Sigmoid colon (tissue), 6 donors: ENCODE measurements at regions not wholly inside any gene's neighbourhood (a gene's known extent, or its start where the extent isn't known, plus 50 kb on each side); places are given as distances from the start of the nearest gene placed in this dataset.
A peak's percentile ranks its signal among the peaks of the same experiment; 100 is the strongest.

Source experiments
- DNase-seq: peaks from one replicate; pipeline ENCODE4 v3.0.0-alpha.2; 2019
- H3K27ac ChIP-seq, 4 donors: fragments of 200-600 bp; sonication (generic); one replicate each; pipeline ENCODE4 v1.5.1; 2016 to 2019; ENCODE audit warnings: mild to moderate bottlenecking in 1 of 4
- H3K27me3 ChIP-seq, 3 donors: fragments of 200-600 bp; sonication (generic); one replicate each; pipeline ENCODE4 v1.5.1; 2019; ENCODE audit warnings: mild to moderate bottlenecking in 1 of 3
- H3K36me3 ChIP-seq, 4 donors: fragments of 200-600 bp; sonication (generic); one replicate each; pipeline ENCODE4 v1.5.1; 2016 to 2019
- H3K4me1 ChIP-seq, 4 donors: fragments of 200-600 bp; sonication (generic); one replicate each; pipeline ENCODE4 v1.5.1; 2017 to 2019
- H3K4me3 ChIP-seq, 4 donors: fragments of 200-600 bp; sonication (generic); one replicate each; pipeline ENCODE4 v1.5.1; 2017 to 2019; ENCODE audit warnings: mild to moderate bottlenecking in 2 of 4, moderate library complexity in 1 of 4
- H3K9me3 ChIP-seq, 4 donors: fragments of 200-600 bp in 3 of 4; sonication (generic) in 3 of 4; one replicate each; pipeline versions ENCODE4 v1.5.1 to v1.6.1; 2013 to 2019
- EP300 ChIP-seq, 4 donors: sonication (generic); formaldehyde crosslinking; IDR thresholded peaks; one replicate each; pipeline ENCODE4 v1.6.1; 2017; ENCODE audit warnings: antibody characterized with exemption in 4 of 4
- POLR2A ChIP-seq, 2 donors: fragments of 450-650 bp; IDR thresholded peaks; one replicate each; pipeline ENCODE4 v1.6.1; 2016; ENCODE audit warnings: antibody characterized with exemption in 2 of 2, mild to moderate bottlenecking in 2 of 2, moderate library complexity in 2 of 2
- POLR2AphosphoS5 ChIP-seq, 4 donors: sonication (generic); formaldehyde crosslinking; IDR thresholded peaks; one replicate each; pipeline ENCODE4 v1.6.1; 2017; ENCODE audit warnings: antibody characterized with exemption in 4 of 4
- WGBS, 2 donors: extraction: QIAGEN DNeasy Blood & Tissue Kit; methylation state at CpG; one replicate each; pipeline ENCODE4 v1.1.7; 2013; 5-methylcytosine and 5-hydroxymethylcytosine counted together
- intact Hi-C: fragments of 100-400 bp; cut with DNase I; formaldehyde crosslinking; loops from one replicate; pipeline ENCODE4 v1.15.1; 2023
- TF ChIP-seq, protein P1 (sequence below), 4 experiments: fragments of 450-650 bp in 3 of 4; fragments of 200-600 bp in 1 of 4; IDR thresholded peaks; one replicate each; pipeline ENCODE4 v1.5.1; 2016 to 2019; ENCODE audit warnings: antibody characterized with exemption in 4 of 4, mild to moderate bottlenecking in 3 of 4, moderate library complexity in 2 of 4
- donor health status: healthy with polysubstance abuse.
- donor health status: healthy.

DNA sequence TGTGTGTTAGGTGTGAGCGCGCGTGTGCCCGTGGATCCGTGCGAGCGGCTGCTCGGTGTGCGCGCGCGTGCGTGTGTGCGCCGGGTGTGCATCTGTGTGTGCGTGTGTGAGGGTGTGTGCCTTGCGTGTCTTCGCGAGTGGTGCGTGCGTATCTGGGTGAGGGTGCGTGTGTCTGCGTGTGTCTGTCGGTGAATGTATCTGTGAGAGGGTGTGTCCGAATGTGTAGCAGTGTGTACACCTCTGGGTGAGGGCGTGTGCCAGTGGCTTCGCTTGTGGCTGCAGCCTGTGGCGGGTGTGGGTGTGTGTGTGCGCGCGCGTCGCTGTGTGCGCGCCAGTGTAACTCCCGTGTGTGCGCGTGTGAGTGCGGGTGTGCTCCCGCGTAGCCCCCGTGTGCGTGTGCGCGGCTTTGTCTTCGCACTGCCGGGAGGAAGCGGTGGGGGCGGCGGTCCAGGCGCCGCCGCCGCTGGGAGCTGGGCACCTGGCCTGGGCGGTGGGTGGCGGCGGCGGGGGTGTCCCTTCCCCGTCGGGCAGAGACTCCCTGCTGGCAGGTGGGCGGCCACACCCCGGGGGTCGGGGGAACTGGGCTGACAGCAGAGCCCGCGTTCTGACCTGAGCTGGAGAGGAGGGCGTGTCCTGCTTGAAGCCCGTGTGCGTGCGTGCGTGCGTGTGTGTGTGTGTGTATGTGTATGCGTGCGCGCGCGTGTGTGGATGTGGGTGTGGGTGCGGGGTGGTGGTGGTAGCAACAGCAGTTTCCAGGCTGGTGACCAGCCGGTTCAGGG is 61.3 kb upstream of the EPB41L1 start:
- peak overlapping the region; percentile 3 to 62 (median 33) for H3K27ac ChIP-seq
- intact Hi-C loops, result no loop called here

DNA sequence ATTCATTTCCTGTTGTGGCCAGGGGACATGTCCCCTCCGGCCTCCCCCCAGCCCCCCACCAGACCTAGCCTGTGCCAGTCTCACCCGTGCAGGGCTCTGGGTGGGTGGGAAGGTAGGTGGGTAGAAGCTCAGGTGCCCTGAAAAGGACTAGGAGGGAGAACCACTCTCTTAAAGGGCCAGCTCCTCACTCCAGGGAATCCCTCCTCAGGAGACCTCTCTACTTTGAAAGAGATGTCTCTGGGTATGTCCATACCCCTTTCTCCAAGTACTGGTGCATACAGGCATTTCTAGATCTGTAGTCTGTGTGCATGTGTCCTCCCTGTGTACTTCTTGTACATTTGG is 60.8 kb upstream of the EPB41L1 start:
- H3K27ac ChIP-seq, result peak overlapping the region; percentile 3 to 62 (median 33)
- H3K27me3 ChIP-seq, result peaks cover 7 to 53% (median 32%) of the 10 kb centered on the region in 3 donors
- WGBS, 2 donors, result 0 to 1% methylated on average over 2 of the region's 2 CpGs
- peak overlapping the region; percentile 29 to 64 (median 58) for H3K4me3 ChIP-seq
- intact Hi-C loops, result no loop called here
- TF ChIP-seq POLR2A (IDR thresholded peaks at IDR 0.05), result no peak
- DNase-seq, result no peak
- H3K36me3 ChIP-seq, result no peaks in the 10 kb centered on the region
- H3K4me1 ChIP-seq, result peaks cover 0 to 39% (median 30%) of the 10 kb centered on the region in 4 donors
- no peaks in the 10 kb centered on the region for H3K9me3 ChIP-seq

More for the DNA sequence above, 61.3 kb upstream of the EPB41L1 start:
- H3K9me3 ChIP-seq, result no peaks in the 10 kb centered on the region
- peak; percentile 70 for DNase-seq
- peaks cover 7 to 53% (median 32%) of the 10 kb centered on the region in 3 donors for H3K27me3 ChIP-seq
- no peaks in the 10 kb centered on the region for H3K36me3 ChIP-seq
- H3K4me1 ChIP-seq, result peaks cover 0 to 37% (median 28%) of the 10 kb centered on the region in 4 donors
- no peak for TF ChIP-seq POLR2AphosphoS5 (IDR thresholded peaks at IDR 0.05)
- H3K4me3 ChIP-seq, result peak overlapping the region; percentile 29 to 64 (median 58)
- WGBS, 2 donors, result 1% methylated on average over 78 of the region's 78 CpGs

DNA sequence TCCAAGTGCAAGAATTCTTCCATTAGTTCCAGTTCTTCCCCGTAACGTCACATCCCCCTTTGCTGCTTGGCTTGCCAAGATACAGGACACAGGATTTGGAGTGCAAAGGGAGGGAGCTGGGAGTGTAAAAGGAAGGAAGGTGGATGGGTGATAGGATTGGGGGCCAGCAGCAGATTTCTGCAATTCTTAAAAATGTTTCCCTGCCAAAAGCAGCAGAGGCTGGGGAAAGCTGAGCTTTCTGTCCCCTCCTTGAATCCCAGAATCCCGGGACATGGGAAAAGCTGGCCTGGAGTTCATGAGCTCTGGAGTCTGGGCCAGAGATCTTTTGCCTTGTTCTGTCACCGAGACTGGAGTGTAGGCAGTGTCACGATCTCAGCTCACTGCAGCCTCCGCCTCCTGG is 60.0 kb upstream of the EPB41L1 start:
- peak overlapping the region in 2 of 4 donors; percentile 62 to 64 for H3K4me3 ChIP-seq
- H3K4me1 ChIP-seq, result peaks cover 0 to 39% (median 30%) of the 10 kb centered on the region in 4 donors
- intact Hi-C loops, result no loop called here
- peaks cover 7 to 52% (median 32%) of the 10 kb centered on the region in 3 donors for H3K27me3 ChIP-seq
- H3K27ac ChIP-seq, result peak overlapping the region; percentile 3 to 62 (median 47)
- WGBS, 2 donors, result 25 to 55% methylated on average over 6 of the region's 6 CpGs
- TF ChIP-seq POLR2AphosphoS5 (IDR thresholded peaks at IDR 0.05) (peak in 1 of 4 donors; percentile 8), EP300 (IDR thresholded peaks at IDR 0.05) (no peak)
- H3K9me3 ChIP-seq, result no peaks in the 10 kb centered on the region
- no peak for DNase-seq
- no peaks in the 10 kb centered on the region for H3K36me3 ChIP-seq

DNA sequence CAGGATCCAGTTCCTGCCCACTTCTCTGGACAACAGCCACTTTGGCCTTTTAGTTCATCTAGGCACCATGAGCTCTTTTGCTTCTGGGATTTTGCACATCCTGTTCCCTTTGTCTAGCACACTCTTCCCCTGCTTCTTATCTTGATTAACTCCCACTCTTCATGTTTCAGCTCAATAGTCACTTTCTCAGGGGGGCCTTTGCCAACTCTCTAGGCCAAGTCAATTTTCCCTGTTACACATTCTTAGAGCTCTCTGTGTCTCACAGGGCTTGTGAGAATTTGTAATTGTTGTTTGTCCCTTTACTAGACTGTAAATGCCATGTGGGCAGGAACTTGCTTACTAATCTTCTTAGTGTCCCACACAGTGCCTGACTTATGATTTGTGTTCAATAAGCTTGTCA is 58.1 kb upstream of the EPB41L1 start:
- peaks cover 0 to 39% (median 30%) of the 10 kb centered on the region in 4 donors for H3K4me1 ChIP-seq
- no peak for DNase-seq
- no peaks in the 10 kb centered on the region for H3K36me3 ChIP-seq
- H3K27ac ChIP-seq, result no peak overlapping the region
- no peak overlapping the region for H3K4me3 ChIP-seq
- peaks cover 7 to 34% (median 22%) of the 10 kb centered on the region in 3 donors for H3K27me3 ChIP-seq
- H3K9me3 ChIP-seq, result no peaks in the 10 kb centered on the region
- intact Hi-C loops, result no loop called here
- TF ChIP-seq POLR2A (IDR thresholded peaks at IDR 0.05) (no peak), EP300 (IDR thresholded peaks at IDR 0.05) (no peak)

DNA sequence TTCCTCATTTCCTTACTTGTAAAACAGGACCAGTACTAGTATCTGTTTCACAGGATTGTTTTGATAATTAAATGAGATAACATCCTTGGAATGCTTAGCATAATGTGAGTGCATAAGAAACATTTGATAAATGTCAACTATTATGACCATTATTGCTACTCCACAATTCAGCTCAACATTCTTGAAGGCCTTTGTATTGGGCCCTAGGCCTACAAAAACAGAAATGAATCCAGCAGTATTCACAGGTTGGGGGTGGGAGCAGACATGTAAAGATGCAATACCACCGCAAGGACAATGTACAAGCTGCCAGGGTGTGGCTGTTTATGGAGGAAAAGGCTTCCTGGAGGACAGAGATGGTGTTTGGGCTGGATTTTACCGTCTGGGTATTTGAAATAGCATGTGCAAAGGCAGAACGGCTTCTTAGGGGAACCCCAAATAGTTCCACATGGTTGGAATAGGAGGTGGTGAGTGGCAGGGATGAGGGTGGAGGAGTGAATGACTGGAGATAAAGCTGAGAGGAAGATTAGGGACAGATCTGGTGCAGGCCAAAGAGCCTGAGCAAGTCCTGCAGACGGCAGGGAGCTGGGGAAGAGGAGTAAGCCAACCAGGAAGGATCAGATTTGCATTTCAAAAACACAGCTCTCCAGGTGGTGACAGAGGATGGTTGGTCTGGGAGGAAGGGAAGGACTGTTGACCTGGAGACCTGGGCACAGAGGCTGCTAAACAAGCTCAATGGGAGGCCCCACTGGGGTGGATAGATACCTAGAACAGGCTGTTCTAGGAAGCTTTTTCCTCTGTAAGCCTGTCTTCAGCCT is 57.0 kb upstream of the EPB41L1 start:
- Histone ChIP-seq H3K9me3 (no peaks in the 10 kb centered on the region), H3K36me3 (no peaks in the 10 kb centered on the region), H3K4me1 (peaks cover 0 to 33% (median 19%) of the 10 kb centered on the region in 4 donors), H3K4me3 (no peak overlapping the region), H3K27ac (peak overlapping the region in 3 of 4 donors; percentile 3 to 29 (median 19)), H3K27me3 (peaks cover 5 to 23% (median 12%) of the 10 kb centered on the region in 3 donors)
- 16 to 57% methylated on average over 4 of the region's 4 CpGs for WGBS, 2 donors
- no peak for DNase-seq
- intact Hi-C loops, result no loop called here
- TF ChIP-seq POLR2A (IDR thresholded peaks at IDR 0.05) (no peak), EP300 (IDR thresholded peaks at IDR 0.05) (no peak), POLR2AphosphoS5 (IDR thresholded peaks at IDR 0.05) (no peak)
- TF ChIP-seq, protein P1, sequence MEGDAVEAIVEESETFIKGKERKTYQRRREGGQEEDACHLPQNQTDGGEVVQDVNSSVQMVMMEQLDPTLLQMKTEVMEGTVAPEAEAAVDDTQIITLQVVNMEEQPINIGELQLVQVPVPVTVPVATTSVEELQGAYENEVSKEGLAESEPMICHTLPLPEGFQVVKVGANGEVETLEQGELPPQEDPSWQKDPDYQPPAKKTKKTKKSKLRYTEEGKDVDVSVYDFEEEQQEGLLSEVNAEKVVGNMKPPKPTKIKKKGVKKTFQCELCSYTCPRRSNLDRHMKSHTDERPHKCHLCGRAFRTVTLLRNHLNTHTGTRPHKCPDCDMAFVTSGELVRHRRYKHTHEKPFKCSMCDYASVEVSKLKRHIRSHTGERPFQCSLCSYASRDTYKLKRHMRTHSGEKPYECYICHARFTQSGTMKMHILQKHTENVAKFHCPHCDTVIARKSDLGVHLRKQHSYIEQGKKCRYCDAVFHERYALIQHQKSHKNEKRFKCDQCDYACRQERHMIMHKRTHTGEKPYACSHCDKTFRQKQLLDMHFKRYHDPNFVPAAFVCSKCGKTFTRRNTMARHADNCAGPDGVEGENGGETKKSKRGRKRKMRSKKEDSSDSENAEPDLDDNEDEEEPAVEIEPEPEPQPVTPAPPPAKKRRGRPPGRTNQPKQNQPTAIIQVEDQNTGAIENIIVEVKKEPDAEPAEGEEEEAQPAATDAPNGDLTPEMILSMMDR (IDR thresholded peaks at IDR 0.05), result no peak

DNA sequence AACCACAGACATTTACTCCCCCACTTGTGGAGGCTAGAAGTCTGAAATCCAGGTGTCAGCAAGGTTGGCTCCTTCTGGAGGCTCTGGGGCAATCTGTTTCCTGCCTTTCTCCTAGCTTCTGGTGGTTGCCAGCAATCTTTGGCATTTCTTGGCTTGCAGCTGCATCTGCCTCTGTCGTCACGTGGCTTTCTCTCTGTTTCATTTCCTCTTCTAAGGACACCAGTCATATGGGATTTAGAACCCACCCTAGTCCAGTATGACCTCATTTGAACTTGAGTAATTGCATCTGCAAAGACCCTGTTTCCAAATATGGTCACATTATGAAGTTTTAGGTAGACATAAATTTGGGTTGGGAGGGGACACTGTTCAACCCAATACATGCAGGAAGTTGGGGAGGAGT is 56.2 kb upstream of the EPB41L1 start:
- Histone ChIP-seq H3K4me3 (no peak overlapping the region), H3K27me3 (peaks cover 0 to 15% (median 5%) of the 10 kb centered on the region in 3 donors), H3K4me1 (peaks cover 0 to 25% (median 11%) of the 10 kb centered on the region in 4 donors), H3K36me3 (no peaks in the 10 kb centered on the region), H3K27ac (peak overlapping the region in 2 of 4 donors; percentile 3 to 19), H3K9me3 (no peaks in the 10 kb centered on the region)
- DNase-seq, result no peak
- intact Hi-C loops, result no loop called here
- TF ChIP-seq POLR2A (IDR thresholded peaks at IDR 0.05), result no peak
- TF ChIP-seq EP300 (IDR thresholded peaks at IDR 0.05), result peak in 1 of 4 donors; percentile 31
- TF ChIP-seq POLR2AphosphoS5 (IDR thresholded peaks at IDR 0.05), result peak in 2 of 4 donors; percentile 48 to 49
- TF ChIP-seq, protein P1 (IDR thresholded peaks at IDR 0.05), result no peak
- 3 to 10% methylated on average over 2 of the region's 2 CpGs for WGBS, 2 donors
